Esophagus mucosa (tissue), 1 donor: ENCODE measurements at regions not wholly inside any gene's neighbourhood (a gene's known extent, or its start where the extent isn't known, plus 50 kb on each side); places are given as distances from the start of the nearest gene placed in this dataset.

Experiments used
- ATAC-seq: fragments of 200-7000 bp; cut with Tn5 transposase; one replicate; pipeline ENCODE4 v1.9.1; 2020
- donor health status: DM: yes; HTN: yes; CAD: no.

DNA sequence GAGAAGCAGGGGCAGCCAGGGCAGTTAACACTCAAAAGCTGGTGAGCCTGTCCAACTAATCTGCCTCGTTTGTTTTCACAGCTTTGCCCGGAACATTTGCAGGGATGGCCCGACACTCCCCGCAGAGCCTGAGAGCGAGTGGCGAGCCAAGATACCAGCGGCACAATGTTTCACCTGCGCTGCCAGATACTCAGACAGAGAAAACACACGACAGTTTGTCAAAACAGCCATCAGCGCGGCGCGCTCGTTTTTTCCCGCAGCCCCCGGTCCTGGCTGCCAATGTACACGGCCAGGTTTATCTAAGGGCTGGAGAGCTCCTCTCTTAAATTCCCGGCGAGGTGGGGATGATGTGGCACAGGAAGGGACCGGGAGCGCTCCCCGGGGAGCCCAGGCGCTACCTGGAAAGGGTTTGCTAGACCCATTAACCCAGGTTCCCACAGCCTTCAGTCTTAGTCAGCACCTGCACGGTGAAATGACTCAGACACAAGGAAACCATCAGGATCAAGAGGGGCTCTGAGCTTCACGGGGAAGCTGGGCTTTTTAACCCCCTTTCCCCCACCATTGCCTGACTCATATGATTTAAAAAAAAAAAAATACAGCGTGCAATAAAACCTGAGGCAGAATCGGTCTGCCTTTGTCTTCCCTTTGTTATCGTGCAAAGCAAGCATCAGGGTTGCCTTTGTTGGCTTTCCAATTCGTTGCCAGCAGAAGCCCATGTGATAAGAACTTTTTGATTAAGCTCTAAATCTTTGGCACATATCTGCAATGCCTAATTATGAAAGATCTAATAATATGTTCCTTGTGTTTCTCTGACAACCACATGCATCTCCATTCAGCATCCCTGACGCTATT lies 186.2 kb downstream of the EFNB2 start:
- peak; percentile 75 for ATAC-seq

DNA sequence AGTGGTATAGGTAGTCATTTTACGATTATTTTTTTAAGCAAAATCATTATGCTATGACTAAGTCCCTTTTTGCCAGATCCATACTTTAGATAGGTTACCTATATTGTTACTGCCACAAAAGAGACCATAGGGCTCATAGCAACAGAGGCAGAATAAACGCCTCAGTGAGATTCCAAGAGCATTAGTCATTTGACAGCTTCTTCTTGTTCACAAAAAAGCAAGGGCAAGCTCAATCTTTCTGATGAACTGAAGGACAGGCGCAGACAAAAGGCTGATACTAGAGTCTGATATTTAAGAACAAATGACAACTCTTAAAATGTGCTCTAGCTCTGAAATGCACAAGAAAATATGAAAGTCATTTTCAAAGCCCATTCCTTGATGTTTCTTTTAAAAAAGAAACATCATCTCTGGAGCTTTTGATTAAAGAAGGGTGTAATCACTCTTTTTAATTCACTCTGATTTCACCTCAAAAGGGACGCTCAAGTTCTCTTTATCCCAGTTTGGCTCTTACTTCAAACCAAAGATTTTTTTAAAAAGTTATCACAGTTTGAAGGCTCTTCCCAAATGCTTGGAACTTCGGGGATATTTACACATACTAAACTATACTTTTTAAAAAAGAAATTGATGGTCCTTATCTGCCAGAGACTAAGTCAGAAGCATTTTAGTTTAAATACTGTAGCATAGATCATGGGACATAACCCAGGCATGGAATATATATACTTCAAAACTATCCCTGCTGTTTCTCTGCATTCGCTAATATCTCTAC lies 187.2 kb downstream of the EFNB2 start:
- peak; percentile 63 for ATAC-seq

DNA sequence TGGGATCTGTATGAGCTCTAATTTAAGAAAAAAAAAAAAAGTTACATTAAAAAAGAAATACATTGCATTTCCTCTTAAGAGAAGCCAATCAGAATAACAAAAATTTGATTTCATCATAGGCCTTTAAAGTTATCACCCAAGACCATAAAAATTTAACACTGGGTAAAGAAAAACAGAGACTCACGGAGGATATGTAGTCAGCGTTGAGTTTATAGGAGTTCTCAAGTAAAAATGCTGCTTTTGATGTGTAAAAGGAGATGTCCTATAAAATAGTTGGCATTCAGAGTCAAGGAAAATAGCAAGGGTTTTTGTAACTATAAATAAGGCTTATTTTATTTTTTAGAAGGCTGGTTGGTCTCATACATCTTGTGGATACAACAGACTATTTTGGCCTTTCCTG lies 191.1 kb downstream of the EFNB2 start:
- no peak for ATAC-seq

DNA sequence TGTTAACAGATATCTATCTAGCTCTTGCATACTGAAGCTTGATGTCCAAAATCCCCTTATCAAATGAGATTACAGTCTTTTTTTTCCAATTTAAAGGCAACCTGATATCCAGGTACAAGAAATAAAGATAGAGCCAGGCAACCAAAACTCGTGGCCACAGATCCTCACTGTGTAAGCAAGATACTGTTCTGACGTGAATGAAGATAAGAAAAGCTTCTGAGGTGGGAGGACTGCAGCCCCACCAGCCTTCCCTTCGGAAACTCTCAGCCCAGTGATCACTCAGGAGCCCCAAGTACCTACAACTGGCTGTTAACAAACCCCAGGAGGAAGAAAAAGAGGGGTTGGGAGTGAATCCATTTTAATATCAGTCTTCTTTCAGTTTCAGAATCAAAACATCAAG lies 191.6 kb downstream of the EFNB2 start:
- no peak for ATAC-seq

DNA sequence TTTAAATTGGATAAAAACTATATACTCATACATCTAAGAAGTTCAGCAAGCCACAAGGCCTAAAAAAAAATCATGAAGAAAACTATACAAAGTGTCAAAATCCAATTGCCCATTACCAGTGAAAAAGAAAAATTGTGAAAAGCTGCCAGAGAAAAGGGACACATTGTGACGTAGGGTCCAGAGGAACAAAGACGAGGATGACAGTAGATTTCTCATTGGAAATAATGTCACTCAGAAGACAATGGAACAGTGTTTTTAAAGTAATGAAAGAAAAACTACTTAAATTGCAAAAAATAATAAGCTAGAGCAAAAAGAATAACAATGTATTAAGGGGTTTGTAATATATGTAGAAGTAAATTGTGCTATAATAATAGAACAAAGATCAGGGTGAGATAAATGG lies 195.2 kb downstream of the EFNB2 start:
- no peak for ATAC-seq

DNA sequence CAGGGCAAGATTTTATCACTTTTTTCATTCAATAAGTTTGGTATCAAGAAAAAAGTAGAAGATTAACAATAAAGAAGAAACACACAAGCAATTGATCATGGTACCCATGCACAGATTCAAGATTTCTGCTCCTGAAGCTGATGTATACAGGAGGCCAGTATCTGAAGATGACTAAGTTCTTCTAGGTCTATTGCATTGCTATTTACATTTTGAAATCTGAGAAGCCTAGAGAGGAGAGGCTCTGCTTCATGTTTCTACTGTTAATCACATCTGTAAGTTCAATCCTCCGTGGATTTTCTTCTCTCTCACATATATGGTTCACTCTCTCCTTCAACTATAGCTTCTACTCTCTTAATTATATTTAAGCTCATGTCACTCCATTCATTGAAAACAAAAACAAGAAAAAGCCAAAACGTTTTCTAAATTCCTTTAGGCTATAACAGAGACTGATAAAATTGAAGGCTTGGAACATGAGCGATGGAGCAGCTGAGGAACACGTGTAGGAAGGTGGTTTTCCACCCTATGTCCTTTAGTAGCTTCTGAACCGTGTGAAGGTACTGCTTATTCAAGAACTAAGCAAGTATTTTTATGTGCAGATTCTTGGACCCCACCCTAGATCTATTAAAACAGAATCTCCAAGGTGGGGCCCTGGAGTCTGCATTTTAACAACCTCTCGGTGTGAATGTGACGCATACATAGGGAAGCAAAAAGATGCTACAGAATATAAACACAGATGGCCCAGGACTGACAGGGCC lies 198.2 kb downstream of the EFNB2 start:
- ATAC-seq, result no peak

DNA sequence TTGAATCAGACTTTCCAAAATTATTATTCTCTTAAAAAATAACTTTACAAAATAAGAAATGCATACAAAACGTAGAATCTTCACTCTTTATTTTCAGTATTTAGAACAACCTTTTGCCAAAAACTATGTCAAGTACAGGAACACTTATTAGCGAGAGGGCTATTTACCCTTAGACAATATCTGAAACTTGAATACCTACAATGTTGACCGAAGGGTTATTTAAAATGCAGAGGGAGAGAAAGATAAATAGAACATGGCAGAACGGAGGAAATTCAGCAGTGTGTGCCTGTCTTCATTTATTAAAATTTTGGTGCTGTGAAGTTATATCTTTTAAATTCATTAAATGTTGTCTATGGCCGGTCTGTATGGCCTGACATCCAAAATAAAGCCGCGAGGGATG lies 198.8 kb downstream of the EFNB2 start:
- ATAC-seq, result no peak

DNA sequence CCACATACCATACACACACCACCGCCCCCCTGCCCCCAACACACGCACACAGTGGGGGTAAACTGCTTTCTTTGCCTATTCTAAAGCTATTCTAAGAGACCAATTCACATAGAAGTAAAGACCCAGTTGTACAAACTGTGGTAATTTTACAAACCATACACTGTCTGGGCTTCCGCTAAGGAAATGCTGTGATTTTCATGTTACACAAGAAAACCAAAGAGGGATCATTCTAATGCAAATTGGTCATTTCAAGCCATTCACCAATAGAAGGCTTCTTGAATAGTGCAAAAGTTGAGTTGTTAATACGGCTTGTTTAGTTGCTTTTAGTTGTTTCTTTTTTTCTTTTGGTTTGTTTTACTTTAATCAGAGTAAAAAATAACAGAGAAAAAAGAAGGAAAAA lies 202.8 kb downstream of the EFNB2 start:
- no peak for ATAC-seq

DNA sequence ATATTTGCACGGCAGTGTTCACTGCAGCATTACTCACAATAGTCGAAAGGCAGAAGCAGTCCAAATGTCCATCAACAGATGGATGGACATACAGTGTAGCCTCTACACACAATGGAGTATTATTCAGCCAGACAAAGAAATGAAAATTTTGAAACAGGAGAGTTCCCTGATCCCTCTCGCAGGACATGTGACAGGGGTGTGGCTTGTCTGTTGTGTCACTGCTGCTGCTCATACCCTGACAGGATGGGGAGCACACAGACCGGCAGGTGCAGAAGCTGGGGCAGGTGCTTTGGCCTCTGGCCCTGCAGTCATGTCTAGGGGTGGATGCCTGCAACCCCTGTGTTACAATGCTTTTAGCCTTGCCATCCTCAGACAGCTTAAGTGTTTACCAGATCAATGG lies 204.3 kb downstream of the EFNB2 start:
- no peak for ATAC-seq

DNA sequence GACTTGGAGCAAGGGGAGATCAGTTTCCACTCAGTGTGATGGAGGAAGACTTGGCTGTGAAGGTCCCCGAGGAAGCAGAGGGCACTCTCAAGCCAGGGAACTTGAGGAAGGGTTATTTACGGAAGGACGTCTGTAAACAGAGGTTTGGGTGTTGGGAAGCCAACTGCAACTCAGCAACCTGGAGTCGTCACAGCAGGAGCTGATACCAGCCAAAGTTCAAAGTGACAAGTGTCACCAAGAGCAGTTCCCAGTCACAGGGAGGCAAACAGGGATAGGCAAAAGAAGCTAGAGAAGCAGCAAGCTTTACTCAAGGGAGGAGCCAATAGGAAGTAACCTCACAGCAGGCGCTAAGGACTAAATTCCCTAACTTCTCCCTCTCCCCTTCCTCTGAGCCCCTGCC lies 205.5 kb downstream of the EFNB2 start:
- ATAC-seq, result no peak

DNA sequence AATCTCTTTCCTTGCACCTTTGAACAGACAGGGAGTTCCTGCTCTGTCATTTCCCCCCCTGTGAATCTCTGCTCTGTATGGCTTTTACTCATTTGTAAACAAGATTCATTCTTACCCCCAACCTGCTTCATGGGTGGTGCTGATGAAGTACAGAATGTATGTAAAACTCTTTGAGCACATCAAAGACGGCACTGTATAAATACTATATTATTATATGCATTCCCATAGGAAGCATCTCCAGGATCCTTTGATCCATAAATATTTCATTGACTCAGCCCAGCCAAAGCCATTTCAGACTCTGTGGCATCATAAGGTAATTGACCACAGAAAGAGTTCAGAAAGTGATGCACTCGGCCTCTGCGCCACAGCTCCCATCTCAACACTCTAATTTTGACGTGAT lies 208.7 kb downstream of the EFNB2 start:
- no peak for ATAC-seq

DNA sequence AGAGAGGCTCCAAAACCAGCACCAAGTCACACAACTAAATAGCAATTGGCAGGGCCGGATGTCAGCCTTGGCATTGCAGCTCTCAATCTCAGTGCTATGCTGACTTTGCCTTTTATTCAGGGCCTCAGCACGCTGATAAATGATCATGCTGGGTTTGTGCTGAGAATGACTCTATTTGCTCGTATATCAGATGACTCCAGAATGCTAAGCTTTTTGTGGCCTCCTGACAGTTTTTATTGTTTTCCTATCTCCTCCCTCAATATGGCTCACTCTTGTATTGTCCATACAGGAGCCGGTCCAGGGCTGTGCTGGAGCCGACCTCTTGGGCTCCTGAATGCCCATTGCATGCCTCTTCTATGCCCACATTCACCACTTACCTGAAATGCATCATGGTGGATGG lies 211.0 kb downstream of the EFNB2 start:
- ATAC-seq, result no peak

DNA sequence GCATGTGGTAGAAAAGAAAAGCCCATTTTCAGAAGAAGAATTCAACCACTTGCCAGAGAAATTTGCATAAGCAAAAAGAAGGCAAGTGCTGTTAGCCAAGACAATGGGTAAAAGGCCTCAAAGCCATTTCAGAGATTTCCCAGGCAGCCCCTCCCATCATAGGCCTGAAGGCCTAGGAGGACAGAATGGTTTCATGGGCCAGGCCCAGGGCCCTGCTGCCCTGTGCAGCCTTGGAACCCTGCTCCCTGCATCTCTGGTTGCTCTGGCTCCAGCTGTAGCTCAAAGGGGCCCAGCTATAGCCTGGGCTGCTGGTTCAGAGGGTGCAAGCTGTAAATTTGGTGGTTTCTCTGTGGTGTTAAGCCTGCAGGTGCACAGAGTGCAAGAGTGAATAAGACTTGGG lies 212.8 kb downstream of the EFNB2 start:
- no peak for ATAC-seq

DNA sequence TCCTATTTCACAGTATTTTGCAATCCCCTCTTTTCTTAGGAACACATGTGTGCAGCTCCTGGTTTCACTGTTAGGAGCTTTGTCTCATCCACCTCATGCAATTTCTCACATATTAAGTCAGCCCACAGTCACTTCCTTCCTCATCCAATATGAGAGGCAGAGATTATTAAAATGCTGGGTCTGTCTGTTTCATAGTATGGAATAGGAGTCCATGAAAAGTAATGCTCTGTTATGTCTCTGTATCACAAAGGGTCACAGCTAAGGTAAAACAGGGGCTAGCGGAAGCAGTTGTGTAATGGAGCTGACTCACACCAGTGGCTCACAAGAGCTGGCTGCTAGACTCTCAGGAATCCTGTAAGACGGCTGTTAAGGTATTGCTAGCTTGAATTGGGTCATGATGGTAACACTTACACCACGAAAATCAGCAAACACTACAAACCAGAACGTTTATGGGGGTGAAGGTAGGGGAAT lies 216.5 kb downstream of the EFNB2 start:
- peak; percentile 91 for ATAC-seq

DNA sequence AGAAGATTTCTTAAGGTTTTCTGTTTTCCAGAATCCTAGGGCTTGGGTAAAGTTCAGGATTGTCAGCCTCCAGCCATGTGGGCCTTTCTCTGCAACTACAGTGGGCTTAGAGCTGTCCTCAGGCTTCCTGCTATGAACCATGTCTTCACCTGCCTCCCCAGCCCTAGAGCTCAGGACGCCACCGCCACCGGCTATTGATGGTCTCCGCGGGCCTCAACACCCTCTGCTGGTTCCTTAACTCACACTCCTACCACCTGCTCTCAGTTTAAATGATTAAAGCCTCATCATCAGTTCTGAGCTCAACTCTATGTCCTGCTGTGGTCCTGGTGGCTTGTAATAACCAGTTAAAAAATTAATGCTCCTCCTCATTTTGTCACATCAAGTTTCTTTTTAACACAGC lies 221.0 kb downstream of the EFNB2 start:
- no peak for ATAC-seq

DNA sequence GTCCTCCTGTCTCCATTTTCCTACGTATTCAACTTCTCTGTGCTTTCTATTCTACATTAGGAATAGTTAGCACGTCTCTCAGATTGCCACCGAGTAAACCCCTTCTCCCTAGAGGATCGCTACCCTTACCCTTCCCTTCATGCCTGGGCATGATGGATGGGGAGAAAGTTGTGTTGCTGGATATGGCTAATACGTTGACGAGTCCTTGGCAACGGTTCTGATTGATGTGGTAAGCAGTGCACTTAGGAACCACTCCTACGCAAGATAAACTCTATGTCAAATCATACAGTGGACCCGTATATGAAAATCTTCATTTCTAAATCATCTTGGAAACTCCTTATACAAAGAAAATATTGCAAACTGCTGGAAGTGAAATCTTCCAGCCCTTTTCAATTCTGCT lies 224.5 kb downstream of the EFNB2 start:
- no peak for ATAC-seq

DNA sequence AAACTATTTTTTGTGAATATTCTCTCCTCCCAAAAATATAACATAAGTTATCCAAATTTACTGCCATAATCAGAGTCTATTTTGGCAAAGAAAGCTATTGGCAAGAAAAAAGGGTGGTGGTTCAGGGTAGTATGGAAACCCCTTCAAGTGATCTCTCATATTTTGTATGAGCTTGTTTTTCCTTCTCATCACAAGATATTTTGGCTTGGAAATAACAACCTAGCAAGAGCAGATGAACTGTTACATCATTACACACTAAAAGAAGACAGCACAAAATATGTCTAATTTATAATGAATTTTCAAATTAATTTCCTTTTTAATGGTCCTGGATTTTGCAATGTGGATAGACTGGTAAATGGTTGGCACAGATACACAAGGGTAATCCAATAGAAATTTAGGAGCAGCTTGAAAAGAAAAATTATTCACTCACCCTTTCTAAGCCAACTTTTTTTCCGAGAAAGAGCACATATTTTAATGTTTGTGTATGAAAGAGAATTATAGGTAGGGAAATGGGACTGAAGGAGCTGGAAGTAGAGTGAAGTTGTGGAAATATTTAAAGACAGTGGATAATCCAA lies 225.1 kb downstream of the EFNB2 start:
- no peak for ATAC-seq

DNA sequence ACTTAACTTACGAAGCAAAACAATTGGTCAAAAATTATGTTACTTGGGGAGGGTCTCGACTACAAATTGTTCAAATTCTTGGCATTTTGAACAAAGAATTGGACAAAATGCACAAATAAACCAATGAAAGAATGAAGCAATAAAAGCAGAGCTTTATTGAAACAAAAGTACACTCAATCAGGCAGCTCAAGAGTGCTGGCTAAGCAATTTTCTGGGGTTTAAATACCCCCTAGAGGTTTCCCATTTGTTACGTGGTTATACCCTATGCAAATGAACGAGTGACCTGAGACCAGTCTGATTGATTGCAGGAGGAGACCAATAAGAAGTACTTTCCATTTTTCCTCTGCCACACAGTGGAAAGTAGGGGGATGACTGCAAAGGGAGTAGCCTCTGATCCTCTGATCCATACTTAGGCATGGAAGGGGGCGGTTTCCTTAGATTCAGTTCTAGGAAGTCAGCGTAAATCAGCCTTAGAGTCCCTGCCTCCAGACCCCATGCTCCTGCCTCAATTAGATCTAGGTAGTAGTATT lies 228.6 kb downstream of the EFNB2 start:
- ATAC-seq, result no peak

DNA sequence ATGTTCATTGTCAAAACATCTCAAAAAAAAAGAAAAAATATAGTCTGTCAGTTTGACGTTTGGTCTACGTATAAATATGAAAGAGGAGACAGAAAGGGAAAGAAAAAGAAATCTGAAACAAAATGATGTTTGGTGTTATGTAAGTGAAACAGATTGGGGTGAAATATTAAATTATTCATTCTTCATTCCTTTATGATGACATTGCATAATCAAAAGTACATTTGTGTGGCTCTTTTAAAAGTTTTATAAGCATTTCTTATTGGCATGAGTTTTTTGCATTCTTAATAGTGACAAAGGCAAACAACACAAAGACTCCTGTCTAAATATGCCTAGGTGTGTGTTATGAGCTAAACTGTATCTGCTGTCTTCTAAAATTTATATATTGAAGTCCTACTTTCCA lies 232.6 kb downstream of the EFNB2 start:
- ATAC-seq, result no peak

DNA sequence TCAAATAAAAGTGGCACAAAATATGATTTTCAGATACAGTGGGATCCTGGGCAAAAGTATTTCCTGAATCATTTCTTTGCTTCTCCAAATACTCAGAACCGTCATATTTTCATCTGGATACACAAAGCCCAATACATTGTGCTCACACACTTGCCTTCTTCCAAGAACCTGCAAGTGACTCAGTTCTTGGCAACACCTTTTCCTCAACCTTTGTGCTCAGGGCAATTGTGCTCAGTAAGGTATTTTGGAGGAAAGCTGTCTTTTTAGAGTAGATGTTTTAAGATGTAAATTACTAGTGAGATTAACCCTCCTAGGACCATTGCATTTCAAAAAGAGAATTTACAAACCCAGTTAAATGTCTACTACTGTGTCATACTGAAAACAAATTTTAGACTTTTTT lies 233.5 kb downstream of the EFNB2 start:
- ATAC-seq, result no peak

DNA sequence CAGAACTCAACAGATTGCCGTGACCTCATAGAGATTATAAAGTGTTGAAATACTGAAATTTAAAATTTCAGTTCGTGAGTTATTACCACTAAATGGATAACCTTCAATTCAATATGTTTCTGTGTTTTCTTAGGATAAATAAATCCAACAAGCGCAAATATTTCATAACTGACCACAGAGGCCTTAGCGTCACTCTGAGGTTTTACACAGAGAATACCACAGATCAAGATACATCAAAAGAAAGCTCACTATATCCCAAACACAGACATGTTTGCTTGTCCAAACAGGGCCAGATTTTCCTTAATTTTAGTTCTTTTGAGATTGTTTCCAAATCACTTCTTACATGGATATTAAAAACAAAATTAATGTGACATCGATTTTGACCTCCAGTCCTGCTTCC lies 235.8 kb downstream of the EFNB2 start:
- ATAC-seq, result no peak

DNA sequence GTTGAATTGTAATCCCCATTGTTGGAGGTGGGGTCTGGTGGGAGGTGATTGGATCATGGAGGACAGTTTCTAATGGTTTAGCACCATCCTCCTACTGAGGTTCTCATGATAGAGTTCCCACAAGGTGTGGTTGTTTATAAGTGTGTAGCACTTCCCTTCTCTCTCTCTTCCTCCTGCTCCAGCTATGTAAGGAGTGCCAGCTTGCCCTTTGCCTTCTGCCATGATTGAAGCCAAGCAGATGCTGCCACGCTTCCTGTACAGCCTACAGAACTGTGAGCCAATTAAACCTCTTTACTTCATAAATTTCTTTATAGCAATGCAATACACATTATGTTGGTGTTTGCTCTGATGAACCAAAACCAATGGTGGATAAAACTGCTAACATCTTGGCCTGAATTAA lies 238.2 kb downstream of the EFNB2 start:
- no peak for ATAC-seq

DNA sequence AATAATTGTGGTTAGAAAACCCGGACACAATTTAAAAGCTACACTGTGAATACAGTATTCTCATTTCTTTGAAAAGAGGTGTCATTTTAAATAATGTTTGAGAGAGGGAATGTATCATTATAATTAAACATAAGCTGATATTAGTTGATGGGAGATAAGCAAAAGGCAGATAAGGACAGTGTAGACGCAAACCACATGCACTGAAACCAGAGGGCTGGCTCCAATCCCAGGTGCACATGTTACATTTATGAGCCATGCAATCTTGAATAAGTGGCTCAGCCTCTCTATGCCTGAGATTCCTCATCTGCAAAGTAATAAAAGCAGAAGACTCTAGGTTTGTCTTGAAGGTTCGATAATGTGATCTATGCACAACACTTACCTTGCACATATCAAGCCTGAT lies 238.7 kb downstream of the EFNB2 start:
- ATAC-seq, result no peak
